NCI-H2081 treated with DMSO at 0.1 percent for 48 hours (cell line): ENCODE measurements at regions not wholly inside any gene's neighbourhood (a gene's known extent, or its start where the extent isn't known, plus 50 kb on each side); places are given as distances from the start of the nearest gene placed in this dataset.
"Not testable (repeated sequence)": the region's sequence is repeated elsewhere in the genome, so short reads cannot be mapped to it uniquely, and the experiment has no call there.

ENCODE experiments used
- DNase-seq: peaks from one replicate; lab custom pipeline; 2025; lab: John Stamatoyannopoulos, UW

- no peak for DNase-seq
Measured at GRCh38 chr5:1667648-1668140, 131.9 kb downstream of the MRPL36 start.

GRCh38 chr5:1666812-1667588 is 132.6 kb downstream of the MRPL36 start:
- DNase-seq: no peak

- no peak for DNase-seq
Measured at GRCh38 chr5:1666221-1666620, 133.4 kb downstream of the MRPL36 start.

GRCh38 chr5:1665803-1666202 is 133.8 kb downstream of the MRPL36 start:
- no peak for DNase-seq

GRCh38 chr5:1665231-1665630 is 134.4 kb downstream of the MRPL36 start:
- no peak for DNase-seq

GRCh38 chr5:1663186-1663585 is 136.5 kb downstream of the MRPL36 start:
- no peak for DNase-seq

GRCh38 chr5:1662559-1663085 is 137.0 kb downstream of the MRPL36 start:
- DNase-seq: no peak

GRCh38 chr5:1661831-1662558 is 137.6 kb downstream of the MRPL36 start:
- DNase-seq: no peak

- no peak for DNase-seq
Measured at GRCh38 chr5:1661311-1661710, 137.6 kb upstream of the LPCAT1 start.

- DNase-seq: no peak
Measured at GRCh38 chr5:1660511-1660910, 136.8 kb upstream of the LPCAT1 start.

GRCh38 chr5:1660001-1660400 is 136.2 kb upstream of the LPCAT1 start:
- no peak for DNase-seq

GRCh38 chr5:1659100-1659981 is 135.6 kb upstream of the LPCAT1 start:
- DNase-seq: no peak

- DNase-seq: no peak
Measured at GRCh38 chr5:1658665-1659064, 134.9 kb upstream of the LPCAT1 start.

GRCh38 chr5:1657161-1657741 is 133.5 kb upstream of the LPCAT1 start:
- no peak for DNase-seq

- no peak for DNase-seq
Measured at GRCh38 chr5:1656271-1656975, 132.7 kb upstream of the LPCAT1 start.

- no peak for DNase-seq
Measured at GRCh38 chr5:1655496-1656270, 131.9 kb upstream of the LPCAT1 start.

GRCh38 chr5:1654786-1655495 is 131.2 kb upstream of the LPCAT1 start:
- DNase-seq: no peak

GRCh38 chr5:1653698-1654651 is 130.2 kb upstream of the LPCAT1 start:
- DNase-seq: not testable (repeated sequence)
